HG02678 (cell line): ENCODE measurements at regions not wholly inside any gene's neighbourhood (a gene's known extent, or its start where the extent isn't known, plus 50 kb on each side); places are given as distances from the start of the nearest gene placed in this dataset.
"Not testable (repeated sequence)": the region's sequence is repeated elsewhere in the genome, so short reads cannot be mapped to it uniquely, and the experiment has no call there.

Experiments
- ATAC-seq: cut with Tn5 transposase; IDR thresholded peaks from one replicate; pipeline ENCODE4 v1.9.1; 2021; ENCODE audit warnings: mild to moderate bottlenecking, moderate library complexity; ENCODE audit not compliant: unreplicated experiment

DNA sequence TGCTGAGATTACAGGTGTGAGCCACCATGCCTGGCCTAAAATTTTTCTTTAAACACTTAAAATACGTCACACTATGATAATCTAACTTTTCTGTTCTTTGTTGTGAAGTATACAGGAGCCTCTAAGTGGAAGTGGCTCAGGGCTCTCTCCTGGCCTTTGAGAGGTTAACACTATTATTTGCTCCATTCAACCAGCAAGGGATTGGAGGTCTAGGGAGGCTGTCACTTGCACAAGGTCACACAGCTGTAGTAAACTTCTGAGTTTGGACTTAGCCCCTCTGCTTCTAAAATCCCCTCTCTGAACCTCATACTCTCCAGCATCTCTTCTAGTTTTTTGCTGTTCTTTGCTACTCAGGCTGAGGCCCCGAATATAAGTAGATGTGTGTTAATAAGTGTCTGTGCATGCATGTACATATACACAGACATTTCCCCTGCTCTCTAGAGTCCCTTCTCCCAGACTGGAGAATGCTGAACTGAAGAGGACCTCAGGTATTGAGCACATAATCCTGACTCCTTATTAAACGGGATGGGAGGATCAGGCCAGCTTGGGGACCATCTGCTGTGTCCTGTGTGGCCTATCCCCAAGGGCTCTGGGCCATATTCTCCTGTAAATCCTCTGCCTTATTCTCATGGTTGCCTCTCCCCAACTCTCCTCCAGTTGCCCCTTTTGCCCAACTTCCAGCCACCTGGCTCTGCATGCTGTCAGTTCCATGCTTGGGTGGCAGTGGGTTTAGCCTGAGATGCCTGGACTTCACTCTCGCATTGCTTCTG, 87.0 kb upstream of the SPRY4 start:
- no peak for ATAC-seq

DNA sequence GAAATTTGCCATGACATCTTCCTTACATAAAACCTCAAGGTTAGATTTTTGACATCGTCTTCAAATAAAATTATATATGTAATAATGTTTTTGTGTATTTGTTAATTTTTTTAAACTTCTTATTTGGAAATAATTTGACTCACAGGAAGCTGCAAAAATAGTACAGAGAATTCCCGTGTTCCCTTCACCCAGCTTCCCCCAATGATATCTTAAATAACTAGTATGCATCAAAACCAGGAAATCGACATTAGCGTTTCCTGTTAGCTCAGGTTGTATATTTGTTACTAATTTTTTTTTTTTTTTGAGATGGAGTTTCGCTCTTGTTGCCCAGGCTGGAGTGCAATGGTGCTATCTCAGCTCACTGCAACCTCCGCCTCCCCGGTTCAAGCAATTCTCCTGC, 86.3 kb upstream of the SPRY4 start:
- no peak for ATAC-seq

DNA sequence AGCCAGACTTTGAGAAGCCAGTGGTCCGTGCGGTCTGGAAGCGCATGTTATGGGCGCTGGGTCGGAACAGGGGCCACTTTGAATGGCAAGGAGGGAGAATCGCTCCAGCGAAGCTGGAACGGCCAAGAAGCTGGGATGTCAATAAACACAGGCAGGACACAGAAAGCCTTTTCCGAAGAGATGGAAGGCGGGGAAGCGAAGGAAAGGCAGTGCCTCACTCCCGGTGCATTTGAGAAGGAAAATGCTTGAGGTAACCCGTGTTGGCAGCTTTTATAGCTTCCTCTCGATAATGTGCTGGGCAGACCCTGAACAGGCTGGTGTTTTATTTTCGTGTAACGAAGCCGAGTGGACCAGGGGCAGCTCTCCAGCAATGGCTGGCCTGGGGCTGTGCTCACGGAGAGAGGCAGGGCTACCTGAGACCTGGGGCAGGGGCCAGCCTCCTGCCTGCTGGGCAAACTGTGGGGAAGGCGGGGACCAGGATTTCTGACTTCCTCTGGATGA, 84.2 kb upstream of the SPRY4 start:
- ATAC-seq: no peak

DNA sequence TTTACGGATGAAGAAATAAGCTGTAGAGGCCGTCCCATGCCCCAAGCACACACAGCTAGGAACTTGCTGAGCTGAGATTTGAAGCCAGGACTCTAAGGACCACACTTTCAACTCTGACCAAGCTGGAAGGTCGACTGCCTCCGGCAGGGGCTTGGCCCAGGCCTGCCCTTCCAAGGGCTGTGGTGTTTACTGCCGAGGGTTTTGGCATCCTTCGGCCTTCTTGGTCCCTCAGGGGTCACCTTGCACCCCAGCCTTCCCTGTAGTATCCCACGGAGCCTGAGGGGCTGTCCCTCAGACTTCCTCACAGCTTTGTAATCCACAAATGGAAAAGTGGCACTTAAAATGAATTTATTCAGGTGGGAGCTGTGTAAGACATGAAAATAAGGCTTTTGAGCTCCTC, 83.7 kb upstream of the SPRY4 start:
- no peak for ATAC-seq

DNA sequence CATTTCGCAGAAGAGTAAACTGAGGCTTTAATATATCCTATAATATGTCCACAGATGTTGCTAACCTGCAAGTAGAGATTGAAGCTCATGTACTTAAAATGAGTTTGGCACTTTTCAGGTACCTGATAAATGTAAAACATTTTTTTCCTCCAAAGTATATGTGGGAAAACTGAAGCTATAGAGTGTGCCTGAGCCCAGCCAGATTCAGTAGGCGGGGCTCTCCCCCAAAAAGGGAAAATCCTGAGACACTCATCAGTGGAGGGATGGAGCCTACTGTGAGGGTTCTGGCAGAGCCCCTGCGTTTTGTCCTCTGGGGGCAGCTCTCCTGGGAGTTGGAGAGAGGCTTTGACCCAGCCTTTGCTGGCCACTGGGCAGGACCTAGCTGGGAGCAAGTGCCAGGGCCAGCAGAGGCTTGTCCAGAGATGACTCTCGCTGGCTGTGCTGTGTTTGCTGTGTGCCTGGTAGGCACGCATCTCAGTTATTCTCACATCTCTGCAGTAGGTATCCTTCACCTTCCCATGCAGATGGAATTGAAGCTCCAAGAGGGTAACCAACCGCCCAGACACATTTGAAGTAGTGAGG, 81.1 kb upstream of the SPRY4 start:
- no peak for ATAC-seq

DNA sequence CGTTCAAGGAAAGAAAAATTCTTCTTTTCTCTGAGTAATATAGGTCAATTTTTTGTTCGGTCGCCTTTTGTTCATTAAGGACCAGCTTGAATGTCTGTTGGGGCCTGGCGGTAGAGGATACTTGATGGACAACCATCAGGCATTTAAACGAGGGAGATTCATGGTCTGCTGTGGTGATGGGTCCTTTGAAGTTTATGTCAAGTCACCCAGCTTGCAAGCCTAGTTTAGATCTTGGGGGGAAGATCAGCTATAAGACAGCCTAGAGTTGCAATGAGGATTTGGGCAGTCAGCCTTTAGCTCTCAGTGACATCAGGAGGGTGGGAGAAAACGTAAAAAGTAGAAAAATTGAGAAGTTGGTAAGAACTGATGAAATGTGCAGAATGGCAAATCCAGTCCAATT, 80.2 kb upstream of the SPRY4 start:
- no peak for ATAC-seq

DNA sequence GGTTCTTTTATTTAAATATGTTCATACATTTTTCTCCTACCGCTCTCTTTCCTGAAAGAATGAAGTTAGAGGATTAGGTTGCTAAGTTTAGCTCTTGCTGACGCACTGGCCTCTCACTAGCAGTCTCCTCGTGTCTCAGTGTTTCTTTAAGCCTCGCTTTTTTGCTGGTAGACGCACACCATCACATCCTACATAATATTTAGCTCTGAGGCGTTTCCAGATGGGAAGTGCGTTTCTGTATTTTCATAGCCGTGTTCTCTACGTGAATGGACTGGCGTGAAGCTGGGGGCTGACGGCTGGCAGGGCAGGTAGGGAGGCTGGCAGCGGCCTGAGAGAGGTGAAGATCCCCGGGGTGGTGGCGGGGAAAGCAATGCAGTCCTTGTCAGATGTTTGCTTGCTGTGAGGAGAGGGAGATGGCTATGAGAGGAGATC, 79.2 kb upstream of the SPRY4 start:
- no peak for ATAC-seq

DNA sequence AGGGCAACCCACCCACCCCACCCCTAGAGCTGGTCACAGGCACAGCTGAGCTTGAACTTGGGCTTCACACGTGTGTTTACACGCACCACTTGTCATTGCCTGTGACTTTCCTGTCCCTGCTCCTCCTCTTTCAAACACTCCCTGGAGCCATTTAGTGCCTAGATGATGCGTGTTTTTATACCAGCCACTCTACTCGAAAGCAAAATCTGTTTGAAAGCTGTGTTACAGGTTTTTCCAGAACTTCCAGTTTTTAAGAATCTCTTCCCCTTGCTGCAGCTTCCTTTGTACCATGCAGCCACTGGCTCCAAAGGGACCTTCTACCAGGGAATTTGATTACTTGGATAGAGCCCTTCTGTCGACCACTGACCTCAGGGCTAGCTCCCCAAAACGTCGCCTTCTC, 78.8 kb upstream of the SPRY4 start:
- no peak for ATAC-seq

DNA sequence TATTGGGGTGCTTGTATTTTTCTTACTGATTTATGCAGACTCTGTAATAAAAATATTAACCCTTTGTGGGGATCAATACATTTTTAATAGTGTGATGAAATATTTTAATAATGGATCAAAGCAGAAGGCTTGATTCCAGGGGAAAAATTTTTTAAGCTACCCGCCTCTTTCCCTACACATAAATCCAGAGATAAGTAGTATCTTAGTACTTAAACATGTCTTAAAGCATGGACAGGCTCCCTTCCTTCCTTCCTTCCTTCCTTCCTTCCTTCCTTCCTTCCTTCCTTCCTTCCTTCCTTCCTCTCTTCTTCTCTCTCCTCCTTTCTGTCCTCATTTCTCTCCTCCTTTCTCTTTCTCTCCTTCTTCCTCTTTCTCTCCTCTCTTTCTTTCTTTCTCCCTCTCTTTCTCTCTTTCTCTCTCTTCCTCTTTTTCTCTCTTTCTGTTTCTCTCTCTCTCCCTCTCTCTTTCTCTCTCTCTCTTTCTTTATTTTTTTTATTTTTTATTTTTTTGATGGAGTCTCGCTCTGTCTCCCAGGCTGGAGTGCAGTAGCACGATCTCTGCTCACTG, 78.0 kb upstream of the SPRY4 start:
- ATAC-seq: no peak

DNA sequence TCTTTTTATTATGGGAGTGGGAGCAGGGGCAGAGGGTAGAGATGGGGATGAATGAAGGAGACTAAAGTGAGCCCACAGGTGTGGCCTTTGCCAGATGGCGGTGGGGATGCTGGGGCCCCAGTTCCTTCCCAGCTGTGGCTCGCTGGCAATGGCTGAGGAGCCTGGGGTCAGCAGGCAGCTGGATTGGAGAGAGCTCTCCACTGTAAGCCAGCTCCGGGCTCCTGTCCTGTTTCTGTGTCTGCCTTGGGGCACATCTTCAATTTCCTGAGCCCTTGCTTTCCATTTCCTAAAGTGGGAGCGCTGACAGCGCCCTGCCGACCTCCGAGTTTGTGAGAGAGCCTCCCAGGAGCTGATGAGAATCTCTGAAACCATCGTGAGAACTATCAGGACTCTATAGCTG, 75.6 kb upstream of the SPRY4 start:
- ATAC-seq: no peak

DNA sequence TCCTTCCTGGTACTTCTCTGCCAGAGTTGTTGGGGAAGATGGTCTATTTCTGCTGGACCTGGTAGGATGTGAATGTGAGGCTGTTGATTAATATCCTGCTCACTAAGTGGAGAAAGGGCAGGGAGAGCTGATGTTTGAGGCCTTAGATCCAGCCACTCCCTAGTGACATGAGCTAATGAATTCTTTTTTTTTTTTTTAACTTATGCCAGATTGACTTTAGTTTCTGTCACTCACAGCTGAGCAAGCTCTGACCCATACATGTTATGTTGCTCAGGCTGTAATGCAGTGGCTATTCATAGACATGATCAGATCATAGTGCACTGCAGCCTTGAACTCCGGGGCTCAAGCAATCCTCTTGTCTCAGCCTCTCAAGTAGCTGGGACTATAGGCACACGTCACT, 75.1 kb upstream of the SPRY4 start:
- ATAC-seq: no peak

DNA sequence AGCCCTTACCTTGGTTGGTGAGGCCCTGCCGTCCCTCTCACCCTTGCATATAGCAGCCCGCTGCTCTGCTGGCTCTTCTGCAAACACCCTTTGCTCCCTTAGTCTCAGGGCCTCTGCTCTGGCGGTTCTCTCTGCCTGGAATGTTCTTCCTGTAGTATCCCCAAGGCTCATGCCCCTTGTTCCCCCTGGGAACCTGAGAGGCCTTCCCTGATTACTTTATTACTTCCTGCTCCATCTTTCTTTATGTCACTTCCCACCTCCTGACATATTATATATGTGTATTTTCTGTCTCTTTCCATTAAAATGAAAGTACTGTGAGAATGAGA, 73.9 kb upstream of the SPRY4 start:
- ATAC-seq: no peak

DNA sequence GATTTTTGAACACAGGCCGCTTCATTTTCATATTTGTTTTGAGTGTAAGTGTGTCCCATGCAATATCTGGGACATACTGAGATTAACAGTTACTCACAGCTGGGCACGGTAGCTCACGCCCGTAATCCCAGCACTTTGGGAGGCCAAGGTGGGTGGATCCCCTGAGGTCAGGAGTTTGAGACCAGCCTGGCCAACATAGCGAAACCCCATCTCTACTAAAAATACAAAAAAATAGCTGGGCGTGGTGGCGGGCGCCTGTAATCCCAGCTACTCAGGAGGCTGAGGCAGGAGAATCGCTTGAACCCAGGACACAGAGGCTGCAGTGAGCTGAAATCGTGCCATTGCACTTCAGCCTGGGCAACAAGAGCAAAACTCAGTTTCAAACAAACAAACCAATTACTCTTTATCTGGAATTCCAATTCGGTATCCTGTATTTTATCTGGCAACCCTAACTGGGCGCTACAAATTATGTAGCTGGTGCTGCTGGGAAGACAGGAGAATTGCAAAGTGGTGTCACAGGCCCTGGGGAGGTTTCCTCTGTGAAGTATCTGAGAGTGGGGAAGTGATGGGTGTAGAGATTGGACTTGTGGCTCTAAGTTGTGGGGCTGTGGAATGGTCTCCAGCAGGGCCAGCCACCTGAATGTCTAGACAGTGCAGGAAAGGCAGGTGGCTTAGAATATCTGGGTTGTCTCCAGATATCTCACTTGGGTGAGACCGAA, 73.3 kb upstream of the SPRY4 start:
- not testable (repeated sequence) for ATAC-seq

DNA sequence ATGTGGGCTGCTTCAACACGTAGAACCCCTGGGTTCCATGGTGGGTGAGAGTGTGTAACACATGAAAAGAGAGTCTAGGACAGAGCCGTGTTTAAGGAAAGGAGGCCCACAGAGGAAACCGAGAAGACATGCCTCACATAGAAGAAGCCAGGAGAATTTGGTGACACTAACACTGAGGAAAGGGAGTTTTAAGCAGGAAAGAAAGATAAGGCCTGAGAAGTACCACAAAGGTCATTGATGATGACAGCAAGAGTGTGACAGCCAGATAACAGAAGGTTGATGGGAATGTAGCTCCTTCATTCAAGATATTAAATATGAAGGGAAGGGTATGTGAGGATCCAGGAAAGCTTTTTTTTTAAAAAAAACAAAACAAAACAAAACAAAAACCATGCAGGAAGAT, 72.4 kb upstream of the SPRY4 start:
- no peak for ATAC-seq

DNA sequence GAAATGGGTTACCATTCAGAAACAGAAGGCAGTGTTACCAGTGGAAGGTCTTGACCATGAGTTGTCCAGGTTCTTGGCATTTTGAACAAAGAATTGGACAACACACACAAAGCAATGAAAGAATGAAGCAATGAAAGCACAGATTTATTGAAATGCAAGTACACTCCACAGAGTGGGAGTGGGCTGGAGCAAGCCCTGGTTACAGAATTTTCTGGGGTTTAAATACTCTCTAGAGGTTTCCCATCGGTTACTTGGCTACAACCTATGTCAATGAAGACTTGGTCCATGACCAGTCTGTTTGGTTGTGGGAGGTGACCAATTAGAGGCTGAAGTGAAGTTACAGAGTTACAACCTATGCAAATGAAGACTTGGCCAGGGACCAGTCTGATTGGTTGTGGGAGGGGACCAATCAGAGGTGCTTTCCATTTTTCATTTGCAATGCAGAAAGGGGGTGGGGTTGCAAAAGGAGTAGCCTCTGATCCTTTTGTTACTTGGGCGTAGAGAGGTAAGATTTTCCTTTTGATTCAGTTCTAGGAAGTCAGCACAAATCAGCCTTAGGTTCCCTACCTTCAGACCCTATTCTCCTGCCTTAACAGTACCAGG, 71.7 kb upstream of the SPRY4 start:
- no peak for ATAC-seq

DNA sequence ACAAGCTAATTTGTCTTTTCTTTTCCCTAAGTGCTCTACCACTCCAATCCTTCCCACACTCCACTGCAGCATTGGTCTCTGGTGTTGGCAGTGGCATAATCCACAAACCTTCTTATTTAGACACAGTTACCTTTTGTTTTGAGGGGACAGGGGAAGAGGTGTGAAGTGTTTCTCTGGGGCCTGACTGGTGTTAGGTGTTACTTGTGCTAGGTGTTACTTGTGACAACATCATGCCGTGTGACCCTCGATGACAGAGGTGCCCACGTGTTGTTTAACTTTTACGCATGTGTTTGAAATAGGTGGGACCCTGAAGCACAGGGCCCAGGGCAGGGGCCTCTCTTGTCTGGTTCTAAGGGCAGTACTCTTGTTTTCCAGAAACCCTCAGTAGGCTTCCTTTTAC, 70.5 kb upstream of the SPRY4 start:
- no peak for ATAC-seq

DNA sequence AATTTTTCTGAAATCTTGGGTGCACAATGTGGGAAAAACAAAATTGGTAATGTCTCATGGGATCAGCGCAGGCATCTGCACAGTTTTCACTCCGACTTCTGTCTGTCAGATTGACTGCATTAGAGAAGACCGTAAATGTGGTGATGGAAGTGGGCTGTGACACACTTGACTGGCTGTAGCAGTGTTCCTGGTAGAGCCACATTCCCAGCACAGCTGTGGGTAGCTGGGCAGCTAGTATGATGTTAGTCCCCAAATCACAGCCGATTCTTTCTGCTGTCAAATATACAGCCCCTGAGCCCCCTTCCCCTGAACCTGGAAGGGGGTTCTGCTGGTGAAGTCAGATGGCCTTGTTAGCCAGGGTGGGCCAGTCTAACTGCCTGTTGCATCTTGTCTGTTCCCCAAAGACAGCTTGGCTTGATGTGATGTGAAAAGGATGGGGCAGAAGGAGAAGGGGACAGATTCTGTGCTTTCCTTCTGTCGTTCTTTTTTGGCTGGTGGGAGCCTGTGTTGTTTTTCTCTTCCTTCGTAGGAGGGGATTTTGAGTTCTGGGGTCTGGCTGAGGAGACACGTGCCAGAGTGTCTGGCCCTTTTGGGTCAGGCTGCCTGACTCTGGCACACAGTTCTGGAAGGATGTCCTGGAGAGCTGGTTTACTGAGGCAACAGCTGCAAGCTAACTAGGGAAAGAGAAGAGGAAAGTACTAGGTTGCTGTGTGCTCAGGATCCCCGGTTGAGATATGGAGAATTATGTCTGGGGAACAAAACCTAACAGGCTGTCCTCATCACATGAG, 66.4 kb upstream of the SPRY4 start:
- ATAC-seq: no peak

DNA sequence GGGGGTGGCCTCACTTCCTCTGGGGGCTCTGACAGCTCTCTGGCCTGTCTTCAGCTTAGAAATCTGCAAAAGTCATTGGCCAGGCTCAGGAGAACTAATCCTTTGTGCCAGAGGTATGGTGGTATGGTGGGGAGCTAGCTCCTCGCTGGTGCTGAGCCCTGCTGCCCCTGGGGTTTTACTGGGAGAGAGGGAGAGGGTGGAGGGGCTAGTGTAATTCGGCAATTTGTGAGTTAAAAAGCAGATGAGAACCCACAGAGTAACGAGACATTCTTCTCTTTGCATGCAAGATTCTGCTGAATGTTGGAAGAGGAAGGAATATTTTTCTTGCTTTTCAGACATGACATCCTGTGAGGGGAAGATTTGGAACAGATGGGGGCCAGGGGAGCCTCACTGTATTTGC, 65.5 kb upstream of the SPRY4 start:
- ATAC-seq: no peak

DNA sequence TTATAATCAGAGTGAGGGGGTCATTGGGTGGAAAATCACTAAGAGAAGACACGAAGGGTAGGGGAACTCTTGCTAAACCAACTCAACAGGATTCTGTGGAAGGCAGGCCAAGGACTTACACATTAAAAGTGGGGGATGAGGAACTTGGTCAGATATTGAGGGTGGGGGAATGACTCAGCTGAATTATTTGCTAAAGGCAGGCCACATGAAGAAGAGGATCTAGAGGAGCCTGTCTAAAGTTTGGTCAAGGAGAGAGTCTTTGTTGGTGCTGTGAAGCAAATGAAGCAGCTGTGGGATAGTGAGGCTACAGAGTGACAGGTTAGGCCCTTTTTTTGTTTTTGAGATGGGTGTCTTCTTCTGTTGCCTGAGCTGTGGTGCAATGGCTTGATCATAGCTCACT, 63.9 kb upstream of the SPRY4 start:
- ATAC-seq: no peak

DNA sequence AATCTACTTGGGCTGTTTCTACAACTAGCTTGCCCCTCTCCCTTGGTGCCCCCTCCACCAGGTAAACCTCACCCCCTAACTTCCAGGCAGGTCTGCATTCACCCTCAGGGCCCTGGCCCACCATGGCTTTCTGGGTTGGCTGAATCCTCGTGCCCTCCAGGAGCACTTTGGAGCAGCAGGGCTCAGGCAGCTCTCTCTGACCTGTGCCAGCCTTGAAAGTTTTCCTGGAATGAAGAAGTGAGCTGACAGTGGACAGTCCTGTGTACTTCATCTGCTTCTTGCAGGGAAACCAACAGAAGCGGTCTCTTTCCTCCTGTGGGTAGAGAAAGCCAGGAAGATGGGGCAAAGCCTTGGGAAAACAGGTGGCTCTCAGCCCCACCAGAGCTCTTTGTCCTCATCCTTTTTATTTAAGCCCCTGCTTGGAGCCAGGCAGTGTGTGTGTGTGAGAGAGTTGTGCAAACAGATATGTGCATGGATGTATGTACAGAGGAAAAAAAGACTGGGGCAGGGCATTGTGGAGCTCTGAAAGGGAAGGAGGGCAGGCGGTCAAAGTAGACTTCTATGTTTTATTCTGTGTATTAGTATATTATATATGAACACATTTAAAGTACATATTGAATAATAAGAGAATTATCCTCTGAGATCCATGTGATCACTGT, 62.3 kb upstream of the SPRY4 start:
- no peak for ATAC-seq
